Activated naive CD8-positive, alpha-beta T cell treated with anti-CD3 and anti-CD28 coated beads for 36 hours (primary cell): ENCODE measurements at regions not wholly inside any gene's neighbourhood (a gene's known extent, or its start where the extent isn't known, plus 50 kb on each side); places are given as distances from the start of the nearest gene placed in this dataset.

Experiments
- DNase-seq: peaks from one replicate; pipeline ENCODE4 v3.0.0; 2021
- H3K27ac Mint-ChIP-seq: one replicate; pipeline ENCODE4 v1.8.0; 2022; ENCODE audit warnings: mild to moderate bottlenecking, moderate library complexity, mixed read lengths
- H3K27me3 Mint-ChIP-seq: one replicate; pipeline ENCODE4 v1.8.0; 2022; ENCODE audit warnings: mild to moderate bottlenecking, mixed read lengths
- H3K36me3 Mint-ChIP-seq: one replicate; pipeline ENCODE4 v1.8.0; 2021; ENCODE audit warnings: mild to moderate bottlenecking, mixed read lengths
- H3K4me1 Mint-ChIP-seq: one replicate; pipeline ENCODE4 v1.8.0; 2021; ENCODE audit warnings: mixed read lengths
- H3K4me3 Mint-ChIP-seq: one replicate; pipeline ENCODE4 v1.8.0; 2022; ENCODE audit warnings: mild to moderate bottlenecking, moderate library complexity, mixed read lengths
- H3K9me3 Mint-ChIP-seq: one replicate; pipeline ENCODE4 v1.8.0; 2022; ENCODE audit warnings: mixed read lengths

DNA sequence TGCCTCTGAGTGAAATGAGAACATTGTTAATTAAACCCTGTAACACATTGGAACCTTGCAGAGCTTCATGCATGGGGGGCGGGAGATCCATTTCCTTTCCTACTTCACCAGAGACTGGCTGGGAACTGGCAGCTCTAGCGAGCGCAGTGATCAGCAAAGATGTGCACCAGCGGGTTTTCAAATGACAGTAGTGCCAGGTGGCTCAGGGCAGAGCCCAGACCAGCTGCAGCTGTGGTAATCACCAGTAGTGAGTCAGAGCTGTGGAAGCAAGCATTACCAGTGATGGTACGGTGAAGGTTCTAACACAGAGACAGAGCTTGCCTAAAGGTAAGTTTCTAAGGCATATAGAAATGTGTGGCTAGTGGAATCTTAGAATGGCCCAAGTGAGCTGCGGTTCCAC is 1009.7 kb upstream of the CELF2 start:
- H3K36me3 Mint-ChIP-seq, result no peaks in the 10 kb centered on the region
- no peaks in the 10 kb centered on the region for H3K4me1 Mint-ChIP-seq
- no peaks in the 10 kb centered on the region for H3K9me3 Mint-ChIP-seq
- no peak overlapping the region for H3K27ac Mint-ChIP-seq
- H3K4me3 Mint-ChIP-seq, result no peak overlapping the region
- peaks cover 4% of the 10 kb centered on the region for H3K27me3 Mint-ChIP-seq
- no peak for DNase-seq

DNA sequence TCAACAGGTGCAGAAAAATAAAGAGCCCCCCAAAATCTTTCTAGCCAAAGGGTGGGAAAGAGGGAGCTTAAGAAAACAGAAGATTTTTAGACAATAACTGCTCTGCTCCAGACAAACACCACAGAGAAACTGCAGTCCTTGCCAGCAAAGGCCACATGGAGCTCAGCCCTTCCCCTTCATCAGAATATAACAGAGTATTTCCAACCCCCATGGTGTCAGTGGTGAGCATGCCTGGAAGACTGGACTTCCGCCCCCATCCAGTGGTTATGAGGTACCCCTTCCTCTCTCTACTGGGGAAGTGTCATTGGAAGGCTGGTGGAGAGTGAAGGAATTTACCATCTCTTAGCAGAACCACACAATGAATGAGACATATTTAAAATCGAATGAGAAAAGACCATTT is 1007.3 kb upstream of the CELF2 start:
- no peak for DNase-seq
- Mint-ChIP-seq H3K27ac (no peak overlapping the region), H3K4me3 (no peak overlapping the region), H3K36me3 (no peaks in the 10 kb centered on the region), H3K9me3 (no peaks in the 10 kb centered on the region), H3K27me3 (peaks cover 4% of the 10 kb centered on the region), H3K4me1 (no peaks in the 10 kb centered on the region)

DNA sequence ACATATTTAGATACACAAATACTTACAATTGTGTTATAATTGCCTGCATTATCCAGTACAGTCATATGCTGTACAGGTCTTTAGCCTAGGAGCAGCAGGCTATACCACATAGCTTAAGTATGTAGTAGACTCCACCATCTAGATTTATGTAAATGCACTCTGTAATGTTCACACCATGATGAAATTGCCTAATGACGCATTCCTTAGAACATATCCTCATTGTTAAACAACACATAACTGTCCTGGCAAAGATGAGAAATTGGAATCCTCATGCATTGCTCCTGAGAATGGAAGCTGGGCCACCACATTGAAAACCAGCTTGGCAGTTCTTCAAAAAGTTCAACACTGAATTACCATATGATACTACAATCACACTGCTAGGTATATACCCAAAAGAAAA is 1002.8 kb upstream of the CELF2 start:
- Mint-ChIP-seq H3K36me3 (no peaks in the 10 kb centered on the region), H3K9me3 (peaks cover 2% of the 10 kb centered on the region), H3K4me3 (no peak overlapping the region), H3K27me3 (peaks cover 3% of the 10 kb centered on the region), H3K27ac (no peak overlapping the region), H3K4me1 (no peaks in the 10 kb centered on the region)
- no peak for DNase-seq

DNA sequence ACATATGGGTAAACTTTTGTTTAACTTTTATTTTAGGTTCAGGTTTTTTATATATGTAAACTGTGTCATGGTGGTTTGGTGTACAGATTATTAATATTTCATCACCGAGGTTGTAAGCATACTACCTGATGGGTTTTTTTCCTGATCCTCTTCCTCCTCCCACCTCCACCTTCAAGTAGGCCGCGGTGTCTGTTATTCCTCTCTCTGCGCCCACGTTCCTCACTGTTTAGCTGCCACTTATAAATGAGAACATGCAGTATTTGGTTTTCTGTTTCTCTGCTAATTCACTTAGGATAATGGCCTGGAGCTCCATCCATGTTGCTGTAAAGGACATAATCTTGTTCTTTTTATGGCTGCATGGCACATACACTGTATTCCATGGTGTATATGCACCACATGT is 1000.0 kb upstream of the CELF2 start:
- no peaks in the 10 kb centered on the region for H3K36me3 Mint-ChIP-seq
- H3K9me3 Mint-ChIP-seq, result peaks cover 7% of the 10 kb centered on the region
- H3K27ac Mint-ChIP-seq, result no peak overlapping the region
- no peaks in the 10 kb centered on the region for H3K4me1 Mint-ChIP-seq
- H3K4me3 Mint-ChIP-seq, result no peak overlapping the region
- no peak for DNase-seq
- peaks cover 3% of the 10 kb centered on the region for H3K27me3 Mint-ChIP-seq

DNA sequence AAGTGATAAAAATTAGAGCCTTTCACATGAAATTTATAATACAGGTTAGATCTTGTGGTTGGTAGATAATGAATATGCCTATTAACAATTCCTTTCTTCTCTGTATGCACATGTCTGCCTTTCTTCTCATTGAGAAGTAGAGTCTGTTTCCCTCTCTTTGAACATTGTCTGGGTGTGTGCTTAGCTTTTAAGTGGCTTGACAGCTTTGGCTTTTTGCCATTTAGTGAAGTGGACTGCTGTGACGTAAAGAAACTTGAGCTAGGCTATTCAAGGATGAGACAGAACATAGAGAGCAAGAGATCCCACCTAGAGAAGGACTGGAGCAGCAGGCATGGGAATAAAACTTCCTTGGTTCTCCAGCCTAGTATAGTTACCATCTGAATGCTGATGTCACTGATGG is 996.7 kb upstream of the CELF2 start:
- DNase-seq, result no peak
- peaks cover 2% of the 10 kb centered on the region for H3K27me3 Mint-ChIP-seq
- H3K4me1 Mint-ChIP-seq, result no peaks in the 10 kb centered on the region
- H3K4me3 Mint-ChIP-seq, result no peak overlapping the region
- H3K27ac Mint-ChIP-seq, result no peak overlapping the region
- H3K9me3 Mint-ChIP-seq, result peaks cover 8% of the 10 kb centered on the region
- no peaks in the 10 kb centered on the region for H3K36me3 Mint-ChIP-seq

DNA sequence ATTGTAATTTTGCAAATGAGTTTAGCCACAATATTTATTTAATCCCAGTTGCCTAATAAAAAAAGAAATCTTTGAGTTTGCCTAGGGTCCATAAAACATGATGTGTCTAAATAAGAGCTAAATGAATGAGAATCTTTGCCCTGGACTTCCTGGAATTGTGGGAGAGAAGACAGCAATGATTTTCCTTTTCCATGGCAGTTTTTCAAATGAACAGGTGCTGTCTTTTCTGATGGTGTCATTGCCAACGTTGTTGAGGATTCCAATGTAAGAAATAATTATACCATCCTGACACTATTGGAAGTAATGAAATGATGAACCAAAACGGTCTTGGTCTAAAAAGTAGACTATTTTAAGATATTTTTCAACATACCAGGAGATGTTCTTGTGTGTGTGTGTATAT is 984.7 kb upstream of the CELF2 start:
- Mint-ChIP-seq H3K27ac (no peak overlapping the region), H3K4me3 (no peak overlapping the region), H3K36me3 (no peaks in the 10 kb centered on the region), H3K27me3 (peaks cover 5% of the 10 kb centered on the region), H3K9me3 (no peaks in the 10 kb centered on the region), H3K4me1 (no peaks in the 10 kb centered on the region)
- no peak for DNase-seq

DNA sequence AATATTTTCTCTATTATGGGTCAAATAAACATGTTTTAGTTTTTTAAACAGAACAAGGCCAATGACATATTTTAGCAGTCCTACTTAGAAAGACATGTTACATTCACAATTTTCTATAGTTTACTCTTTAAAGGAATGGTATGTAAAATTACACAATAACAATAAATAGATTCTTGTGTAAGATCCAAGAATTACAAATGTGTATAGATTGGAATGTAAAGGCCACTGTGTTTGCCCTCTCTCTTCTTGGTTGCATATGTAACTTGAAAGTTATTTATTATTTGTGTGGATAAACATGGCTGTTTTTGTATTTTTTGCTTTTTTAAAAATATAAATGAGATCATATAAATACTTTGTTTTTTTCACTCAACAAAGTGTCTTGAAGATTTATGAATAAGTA is 979.3 kb upstream of the CELF2 start:
- Mint-ChIP-seq H3K27ac (no peak overlapping the region), H3K4me3 (no peak overlapping the region), H3K36me3 (no peaks in the 10 kb centered on the region), H3K27me3 (no peaks in the 10 kb centered on the region), H3K9me3 (no peaks in the 10 kb centered on the region), H3K4me1 (no peaks in the 10 kb centered on the region)
- DNase-seq, result no peak

DNA sequence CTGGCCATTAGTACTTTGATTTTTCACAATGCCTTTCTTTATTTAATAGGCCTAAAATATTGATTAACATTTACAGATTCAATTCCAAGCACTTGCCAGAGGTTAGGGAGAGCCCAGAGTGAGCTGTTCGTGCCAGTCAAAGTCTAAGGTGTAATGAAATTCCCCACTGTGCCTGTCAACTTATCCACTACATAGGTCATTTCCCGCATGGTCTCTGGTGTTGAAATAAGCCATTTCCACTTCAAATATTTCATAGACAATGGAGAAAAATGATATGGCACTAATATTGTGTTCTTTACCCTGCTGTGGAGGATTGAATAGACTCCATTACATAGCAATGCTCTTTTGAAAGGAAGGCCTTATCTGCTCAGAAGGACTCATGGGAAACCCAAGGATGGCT is 978.1 kb upstream of the CELF2 start:
- H3K27ac Mint-ChIP-seq, result no peak overlapping the region
- H3K4me1 Mint-ChIP-seq, result no peaks in the 10 kb centered on the region
- H3K9me3 Mint-ChIP-seq, result no peaks in the 10 kb centered on the region
- H3K36me3 Mint-ChIP-seq, result no peaks in the 10 kb centered on the region
- no peak overlapping the region for H3K4me3 Mint-ChIP-seq
- H3K27me3 Mint-ChIP-seq, result no peaks in the 10 kb centered on the region
- DNase-seq, result no peak

DNA sequence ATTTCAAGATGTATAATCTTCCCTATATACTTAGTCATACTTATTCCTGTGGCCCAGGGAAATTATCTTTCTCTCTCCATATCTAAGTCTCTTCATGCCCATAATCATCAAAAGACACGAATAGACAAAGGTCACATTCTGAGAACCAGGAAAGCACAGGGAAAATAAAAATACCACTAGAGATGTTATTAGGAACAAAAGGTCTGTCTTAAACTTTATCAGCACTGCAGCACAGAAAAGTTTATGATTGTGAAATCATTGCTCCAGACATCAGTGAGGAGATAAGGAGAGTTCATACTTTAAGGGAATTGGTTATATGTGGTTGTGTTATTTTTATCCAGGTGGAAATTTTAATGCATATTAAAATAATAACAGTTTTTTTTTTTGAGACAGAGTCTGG is 974.6 kb upstream of the CELF2 start:
- no peak overlapping the region for H3K27ac Mint-ChIP-seq
- no peaks in the 10 kb centered on the region for H3K9me3 Mint-ChIP-seq
- no peaks in the 10 kb centered on the region for H3K4me1 Mint-ChIP-seq
- peaks cover 5% of the 10 kb centered on the region for H3K27me3 Mint-ChIP-seq
- H3K36me3 Mint-ChIP-seq, result no peaks in the 10 kb centered on the region
- DNase-seq, result no peak
- no peak overlapping the region for H3K4me3 Mint-ChIP-seq

DNA sequence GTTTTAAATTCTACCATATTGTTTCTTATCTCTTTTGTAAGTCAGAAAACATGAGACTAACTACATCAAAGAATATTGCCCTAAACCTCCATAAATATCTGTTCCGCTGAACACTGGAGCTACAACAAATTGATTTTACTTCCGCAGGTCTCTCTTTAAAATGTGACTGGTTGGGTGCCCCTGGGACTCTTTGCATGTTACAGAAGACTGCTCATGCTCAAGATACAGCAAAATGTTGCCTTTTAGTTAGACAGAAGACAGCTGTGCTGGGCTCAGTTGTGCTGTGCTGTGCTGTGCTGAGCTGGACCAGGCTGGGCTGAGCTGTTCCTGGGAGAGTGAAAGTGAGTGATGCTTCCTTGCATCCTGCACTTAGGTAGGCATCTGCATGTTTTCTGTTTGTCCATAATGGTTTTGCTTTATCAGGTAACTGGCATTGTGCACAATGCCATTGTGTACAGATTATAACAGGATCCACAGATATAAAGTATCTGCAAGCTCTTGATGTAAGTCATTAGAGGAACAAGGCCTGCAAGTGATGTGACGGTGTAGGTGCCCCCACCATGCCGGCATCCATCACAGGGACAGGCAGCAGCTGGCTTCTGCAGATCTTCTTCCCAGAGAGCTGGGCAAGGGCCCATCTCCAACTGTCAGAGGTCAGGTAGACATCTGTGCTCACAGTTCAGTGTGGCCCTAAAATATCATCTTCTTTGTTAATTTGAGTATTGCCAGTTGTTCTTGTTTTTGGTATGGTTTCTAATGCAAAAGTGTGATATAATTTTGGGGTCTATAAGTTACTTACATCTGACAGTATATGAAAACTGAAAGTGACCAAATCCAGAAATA is 972.5 kb upstream of the CELF2 start:
- Mint-ChIP-seq H3K27me3 (peaks cover 5% of the 10 kb centered on the region), H3K4me1 (no peaks in the 10 kb centered on the region), H3K4me3 (no peak overlapping the region), H3K9me3 (no peaks in the 10 kb centered on the region), H3K27ac (no peak overlapping the region), H3K36me3 (no peaks in the 10 kb centered on the region)
- DNase-seq, result no peak

DNA sequence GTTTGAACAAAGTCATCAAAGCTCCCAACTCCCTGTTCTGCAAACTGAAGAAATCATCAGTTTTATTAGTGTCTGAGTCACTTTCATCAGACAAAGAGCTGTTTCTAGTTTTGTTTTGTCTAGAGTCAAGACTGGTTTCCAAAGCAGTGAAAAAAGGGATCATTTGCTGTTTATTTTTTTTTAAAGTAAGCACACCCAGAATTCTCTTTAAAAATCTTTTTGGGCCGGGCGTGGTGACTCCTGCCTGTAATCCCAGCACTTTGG is 972.0 kb upstream of the CELF2 start:
- H3K9me3 Mint-ChIP-seq, result no peaks in the 10 kb centered on the region
- no peak for DNase-seq
- H3K27ac Mint-ChIP-seq, result no peak overlapping the region
- no peaks in the 10 kb centered on the region for H3K4me1 Mint-ChIP-seq
- H3K27me3 Mint-ChIP-seq, result peaks cover 5% of the 10 kb centered on the region
- no peaks in the 10 kb centered on the region for H3K36me3 Mint-ChIP-seq
- no peak overlapping the region for H3K4me3 Mint-ChIP-seq

DNA sequence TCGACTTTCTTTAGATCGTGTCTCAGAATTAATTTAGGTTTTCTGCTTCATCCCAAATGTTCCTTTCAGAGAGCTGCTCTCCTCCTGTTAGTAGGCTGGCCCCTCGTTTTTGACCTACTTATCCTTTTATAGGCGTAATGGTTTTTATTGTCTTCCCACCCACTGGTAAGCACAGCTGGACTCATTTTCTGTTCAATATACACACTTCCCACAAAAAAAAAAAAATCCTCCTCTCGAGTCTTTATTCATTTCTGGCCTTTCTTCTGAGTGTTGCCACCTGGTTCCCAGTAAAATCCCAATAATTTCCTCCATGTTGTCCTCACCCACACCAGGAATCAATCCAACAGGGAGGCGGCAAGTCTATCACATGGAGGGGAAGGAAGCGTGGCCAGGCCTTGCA is 970.2 kb upstream of the CELF2 start:
- no peaks in the 10 kb centered on the region for H3K4me1 Mint-ChIP-seq
- no peak for DNase-seq
- no peaks in the 10 kb centered on the region for H3K9me3 Mint-ChIP-seq
- H3K27me3 Mint-ChIP-seq, result peaks cover 12% of the 10 kb centered on the region
- H3K27ac Mint-ChIP-seq, result no peak overlapping the region
- H3K36me3 Mint-ChIP-seq, result no peaks in the 10 kb centered on the region
- no peak overlapping the region for H3K4me3 Mint-ChIP-seq

DNA sequence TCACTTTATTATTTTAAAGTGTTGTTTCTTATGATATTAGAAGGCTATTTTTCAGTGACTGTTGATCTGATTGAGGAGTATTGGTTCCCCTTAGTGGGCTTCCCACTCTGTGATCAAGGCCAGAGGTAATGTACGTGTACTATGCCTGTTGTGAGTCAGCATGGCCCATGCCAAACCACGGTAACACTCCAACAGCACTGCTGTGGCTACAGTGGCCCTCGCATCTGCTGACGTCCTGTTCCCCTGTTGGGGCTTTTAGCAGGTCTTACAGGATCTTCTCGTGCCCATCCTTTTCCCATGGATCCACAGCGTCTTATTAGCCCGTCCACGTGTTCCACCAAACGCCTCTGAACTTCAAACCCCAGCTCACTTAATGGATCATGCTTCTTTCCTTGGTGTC is 964.6 kb upstream of the CELF2 start:
- H3K4me3 Mint-ChIP-seq, result no peak overlapping the region
- H3K27ac Mint-ChIP-seq, result no peak overlapping the region
- peaks cover 24% of the 10 kb centered on the region for H3K27me3 Mint-ChIP-seq
- DNase-seq, result no peak
- no peaks in the 10 kb centered on the region for H3K9me3 Mint-ChIP-seq
- no peaks in the 10 kb centered on the region for H3K4me1 Mint-ChIP-seq
- no peaks in the 10 kb centered on the region for H3K36me3 Mint-ChIP-seq

DNA sequence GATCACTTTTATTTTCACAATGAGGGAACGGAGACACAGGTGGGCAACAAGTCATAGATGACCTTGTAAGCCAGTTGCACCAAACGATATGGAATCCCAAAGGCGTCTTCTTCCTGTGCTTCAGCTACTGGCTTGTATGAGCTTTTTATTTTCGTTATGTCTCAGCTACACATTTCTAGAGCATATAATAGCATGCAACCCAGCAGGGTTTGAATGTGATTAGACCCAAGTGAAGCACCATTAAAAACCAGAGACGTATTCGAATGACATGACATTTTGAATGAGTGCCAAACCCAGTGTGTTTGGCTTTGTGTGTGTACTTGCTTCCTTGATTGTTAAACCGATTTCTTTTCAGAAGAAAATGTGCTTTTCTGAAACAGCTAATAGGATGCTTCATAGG is 963.2 kb upstream of the CELF2 start:
- DNase-seq, result no peak
- no peaks in the 10 kb centered on the region for H3K4me1 Mint-ChIP-seq

DNA sequence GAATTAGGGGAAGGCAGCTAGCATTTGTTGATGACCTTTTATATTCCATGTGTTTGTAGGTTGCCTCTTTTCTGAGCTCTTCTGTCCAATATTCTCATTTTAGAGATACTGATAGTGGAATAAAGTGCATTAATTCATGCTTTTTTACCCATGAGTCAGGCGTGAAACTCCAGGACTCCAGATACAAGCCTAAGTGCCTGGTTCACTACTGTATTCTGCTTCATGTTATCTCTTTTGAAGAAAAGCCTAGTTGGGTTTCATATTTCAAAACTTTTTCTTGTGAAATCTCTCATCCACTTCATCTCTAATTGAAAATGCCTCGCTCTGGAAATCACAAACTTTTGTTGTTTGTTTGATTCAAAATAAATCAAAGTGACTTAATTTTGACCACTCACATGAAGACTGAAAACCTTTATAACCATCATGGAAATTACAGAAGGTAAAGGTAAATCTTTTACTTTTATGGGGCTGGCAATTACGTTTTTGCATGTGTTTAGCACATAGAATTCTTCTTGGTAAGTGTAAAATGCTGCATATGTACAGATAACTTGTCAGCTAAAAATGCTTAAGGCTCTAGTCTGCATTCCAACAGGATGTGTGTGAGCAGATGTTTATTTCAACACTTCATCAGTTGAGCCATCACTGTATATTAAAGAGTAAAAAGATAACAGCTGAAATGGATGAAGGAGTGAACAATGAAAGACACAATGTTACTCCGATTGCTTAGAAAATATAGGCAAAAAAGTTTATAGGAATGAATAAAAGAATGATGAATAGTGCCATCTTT is 961.8 kb upstream of the CELF2 start:
- Mint-ChIP-seq H3K9me3 (no peaks in the 10 kb centered on the region), H3K27ac (no peak overlapping the region), H3K4me3 (no peak overlapping the region), H3K36me3 (no peaks in the 10 kb centered on the region), H3K4me1 (no peaks in the 10 kb centered on the region), H3K27me3 (peaks cover 23% of the 10 kb centered on the region)
- DNase-seq, result no peak

More for the DNA sequence above, 963.2 kb upstream of the CELF2 start:
- Mint-ChIP-seq H3K36me3 (no peaks in the 10 kb centered on the region), H3K27me3 (peaks cover 24% of the 10 kb centered on the region), H3K27ac (no peak overlapping the region), H3K4me3 (no peak overlapping the region), H3K9me3 (no peaks in the 10 kb centered on the region)

DNA sequence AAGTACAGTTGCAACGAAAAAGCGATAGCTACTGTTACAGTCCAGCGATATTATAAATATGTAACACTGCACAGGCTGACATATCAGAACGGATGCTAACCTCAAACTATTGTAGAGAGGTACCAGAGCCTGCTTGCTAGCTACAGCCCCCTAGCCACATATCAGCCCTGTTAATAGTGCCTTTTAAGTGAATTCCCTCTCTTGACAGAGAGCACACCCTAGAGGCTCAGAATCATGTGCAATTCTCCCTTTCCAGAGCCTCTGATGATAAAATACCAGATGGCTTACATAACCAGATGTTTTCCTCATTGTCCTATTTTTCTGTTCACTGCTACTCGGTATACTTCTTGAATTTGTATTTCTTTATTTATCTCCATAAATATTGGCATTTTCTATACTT is 960.7 kb upstream of the CELF2 start:
- Mint-ChIP-seq H3K36me3 (no peaks in the 10 kb centered on the region), H3K27ac (no peak overlapping the region), H3K4me3 (no peak overlapping the region), H3K9me3 (no peaks in the 10 kb centered on the region), H3K4me1 (no peaks in the 10 kb centered on the region), H3K27me3 (peaks cover 19% of the 10 kb centered on the region)
- no peak for DNase-seq
